H1 (cell line): ENCODE measurements at regions not wholly inside any gene's neighbourhood (a gene's known extent, or its start where the extent isn't known, plus 50 kb on each side); places are given as distances from the start of the nearest gene placed in this dataset.

Experiments used
- JUND ChIP-seq: IDR thresholded peaks from 2 replicates; pipeline ENCODE4 v1.6.1; 2011; ENCODE audit warnings: mild to moderate bottlenecking, improper control_type of control experiment, low read length
- RAD21 ChIP-seq, 2 experiments: IDR thresholded peaks in 1 of 2; conservative IDR thresholded peaks in 1 of 2; 2 replicates each; pipeline ENCODE4 v1.6.1; 2011; ENCODE audit warnings: low read depth in 2 of 2, low read length in 2 of 2, improper control_type of control experiment in 1 of 2, inconsistent platforms in 1 of 2, mild to moderate bottlenecking in 1 of 2, moderate library complexity in 1 of 2

- no peak for TF ChIP-seq JUND
- no peak for TF ChIP-seq RAD21 (IDR thresholded peaks at IDR 0.05 in 1 of 2, conservative IDR thresholded peaks at IDR 0.05 in 1 of 2; ENCODE audit: low read depth in 2 of 2, low read length in 2 of 2)
These were observed 203.0 kb downstream of the GABRG1 start for GRCh38 chr4:45920861-45921260.
